GM21528 (cell line): ENCODE measurements at regions not wholly inside any gene's neighbourhood (a gene's known extent, or its start where the extent isn't known, plus 50 kb on each side); places are given as distances from the start of the nearest gene placed in this dataset.
"Not testable (repeated sequence)": the region's sequence is repeated elsewhere in the genome, so short reads cannot be mapped to it uniquely, and the experiment has no call there.

ENCODE experiments used
- ATAC-seq: cut with Tn5 transposase; IDR thresholded peaks from one replicate; pipeline ENCODE4 v1.9.1; 2021; ENCODE audit warnings: mild to moderate bottlenecking, moderate library complexity; ENCODE audit not compliant: unreplicated experiment, low FRiP score

DNA sequence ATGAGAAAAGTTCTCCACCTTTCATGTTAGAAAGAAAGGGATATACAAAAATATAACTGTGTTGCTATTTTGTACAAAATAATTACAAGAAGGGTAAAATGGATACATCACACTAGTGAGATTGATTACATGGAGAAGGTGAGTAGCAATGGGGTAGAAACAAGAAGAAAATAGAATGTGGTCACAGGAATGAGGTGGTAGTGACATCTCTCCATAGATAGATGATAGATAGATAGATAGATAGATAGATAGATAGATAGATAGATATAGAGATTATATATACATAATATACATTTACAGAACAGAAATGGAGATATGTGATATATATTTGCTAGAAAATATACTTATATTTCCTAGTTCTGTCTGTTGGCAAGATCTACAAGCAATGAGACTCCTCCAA, 95.3 kb upstream of the RGPD4 start:
- ATAC-seq = no peak

- no peak for ATAC-seq
Measured at GRCh38 chr2:107735201-107735600, 91.5 kb upstream of the RGPD4 start.

GRCh38 chr2:107737756-107738155, 88.9 kb upstream of the RGPD4 start:
- ATAC-seq = no peak

DNA sequence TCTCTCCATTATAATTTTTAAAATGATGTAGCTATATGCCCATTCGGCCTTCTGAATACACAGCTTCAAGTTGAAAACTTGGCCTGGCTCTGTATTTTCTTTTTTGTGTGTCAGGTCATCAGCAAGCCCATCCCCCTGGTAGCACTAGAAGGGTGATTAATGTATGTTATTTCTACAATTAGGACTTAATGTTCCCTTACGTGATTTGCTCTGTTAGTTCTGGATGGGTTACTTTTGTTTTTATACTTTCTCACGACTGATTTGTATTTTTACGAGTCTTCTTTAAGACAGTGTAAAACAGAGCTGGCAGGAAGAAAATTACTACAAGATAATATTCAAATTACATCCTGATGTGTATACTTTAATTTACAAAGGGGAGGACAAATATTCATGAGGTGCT, 88.4 kb upstream of the RGPD4 start:
- ATAC-seq = no peak

DNA sequence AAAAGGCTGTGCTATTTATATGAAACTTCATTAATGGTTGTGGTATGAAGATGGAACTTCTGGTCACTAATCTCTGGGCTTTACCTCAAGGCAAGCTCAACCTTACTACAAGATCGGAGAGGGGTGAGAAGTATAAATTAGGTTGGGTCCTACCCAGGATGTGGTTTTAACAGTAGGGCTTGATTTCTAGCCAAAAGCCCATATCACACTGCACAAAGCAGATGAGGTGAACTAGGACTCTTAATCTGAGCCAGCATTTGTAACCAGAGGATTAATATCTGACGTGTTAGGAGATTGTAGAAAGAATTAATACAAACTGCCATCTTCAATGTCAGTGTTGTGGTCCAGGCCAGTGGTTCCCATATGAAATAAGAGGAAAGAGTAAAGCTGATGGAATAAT, 86.4 kb upstream of the RGPD4 start:
- ATAC-seq = no peak

DNA sequence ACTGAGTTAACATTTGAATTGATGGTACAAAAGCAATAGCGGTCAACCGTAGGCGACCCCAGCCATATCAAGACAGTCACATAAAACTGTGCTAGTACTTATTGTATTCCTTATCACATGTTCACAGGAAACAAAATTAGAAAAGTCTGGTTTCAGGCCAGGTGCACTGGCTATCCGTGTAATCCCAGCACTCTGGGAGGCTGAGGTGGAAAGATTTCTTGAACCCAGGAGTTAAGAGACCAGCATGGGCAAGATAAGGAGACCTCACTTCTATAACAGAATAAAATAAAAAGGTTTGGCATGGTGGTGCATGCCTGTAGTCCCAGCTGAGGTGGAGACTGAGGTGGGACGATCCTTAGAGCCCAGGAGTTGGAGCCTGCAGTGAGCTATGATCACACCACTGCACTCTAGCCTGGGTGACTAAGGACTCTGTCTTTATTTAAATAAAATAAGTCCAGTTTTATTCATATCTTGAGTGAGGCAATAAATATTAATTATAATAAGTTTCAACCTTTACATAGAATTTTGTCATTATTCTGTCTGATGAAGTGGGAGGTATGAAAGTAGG, 84.1 kb upstream of the RGPD4 start:
- no peak for ATAC-seq

- no peak for ATAC-seq
Measured at GRCh38 chr2:107743274-107743673, 83.4 kb upstream of the RGPD4 start.

GRCh38 chr2:107745100-107745499, 81.6 kb upstream of the RGPD4 start:
- ATAC-seq = no peak

- ATAC-seq = not testable (repeated sequence)
Measured at GRCh38 chr2:107746552-107747198, 80.0 kb upstream of the RGPD4 start.

DNA sequence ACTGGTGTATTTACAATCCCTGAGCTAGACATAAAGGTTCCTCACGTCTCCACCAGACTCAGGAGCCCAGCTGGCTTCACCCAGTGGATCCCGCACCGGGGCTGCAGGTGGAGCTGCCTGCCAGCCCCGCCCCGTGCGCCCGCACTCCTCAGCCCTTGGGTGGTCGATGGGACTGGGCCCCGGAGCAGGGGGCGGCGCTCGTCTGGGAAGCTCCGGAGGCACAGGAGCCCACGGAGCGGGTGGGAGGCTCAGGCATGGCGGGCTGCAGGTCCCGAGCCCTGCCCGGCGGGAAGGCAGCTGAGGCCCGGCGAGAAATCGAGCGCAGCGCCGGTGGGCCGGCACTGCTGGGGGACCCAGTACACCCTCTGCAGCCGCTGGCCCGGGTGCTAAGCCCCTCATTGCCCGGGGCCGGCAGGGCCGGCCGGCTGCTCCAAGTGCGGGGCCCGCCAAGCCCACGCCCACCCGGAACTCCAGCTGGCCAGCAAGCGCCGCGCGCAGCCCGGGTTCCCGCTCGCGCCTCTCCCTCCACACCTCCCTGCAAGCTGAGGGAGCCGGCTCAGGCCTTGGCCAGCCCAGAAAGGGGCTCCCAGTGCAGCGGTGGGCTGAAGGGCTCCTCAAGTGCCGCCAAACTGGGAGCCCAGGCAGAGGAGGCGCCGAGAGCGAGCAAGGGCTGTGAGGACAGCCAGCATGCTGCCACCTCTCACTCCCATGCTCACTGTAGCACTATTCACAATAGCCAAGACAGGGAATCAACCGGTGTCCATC, 79.3 kb upstream of the RGPD4 start:
- not testable (repeated sequence) for ATAC-seq

GRCh38 chr2:107747964-107748583, 78.6 kb upstream of the RGPD4 start:
- no peak for ATAC-seq

- no peak for ATAC-seq
Measured at GRCh38 chr2:107751936-107752335, 74.8 kb upstream of the RGPD4 start.

- not testable (repeated sequence) for ATAC-seq
Measured at GRCh38 chr2:107753806-107754205, 72.9 kb upstream of the RGPD4 start.

DNA sequence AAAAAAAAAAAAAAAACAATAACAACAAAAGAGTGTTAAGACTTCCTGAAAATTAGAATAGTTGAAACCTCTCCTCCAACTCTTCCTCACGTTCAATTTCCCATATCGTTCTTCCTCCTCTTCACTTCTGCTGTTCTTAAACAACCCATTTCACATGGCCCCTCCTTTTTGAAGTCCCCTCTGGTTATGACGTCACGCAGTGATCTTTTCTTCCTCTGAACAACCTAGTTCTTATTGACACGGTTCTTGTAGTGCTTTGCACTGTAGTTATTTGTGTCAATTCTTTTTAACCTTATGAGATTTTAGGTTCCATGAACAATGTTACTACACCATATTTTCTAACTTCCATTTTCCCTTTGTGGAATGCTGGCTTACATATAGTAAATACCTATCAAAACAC, 69.5 kb upstream of the RGPD4 start:
- no peak for ATAC-seq

- ATAC-seq = no peak
Measured at GRCh38 chr2:107760620-107761364, 65.9 kb upstream of the RGPD4 start.

DNA sequence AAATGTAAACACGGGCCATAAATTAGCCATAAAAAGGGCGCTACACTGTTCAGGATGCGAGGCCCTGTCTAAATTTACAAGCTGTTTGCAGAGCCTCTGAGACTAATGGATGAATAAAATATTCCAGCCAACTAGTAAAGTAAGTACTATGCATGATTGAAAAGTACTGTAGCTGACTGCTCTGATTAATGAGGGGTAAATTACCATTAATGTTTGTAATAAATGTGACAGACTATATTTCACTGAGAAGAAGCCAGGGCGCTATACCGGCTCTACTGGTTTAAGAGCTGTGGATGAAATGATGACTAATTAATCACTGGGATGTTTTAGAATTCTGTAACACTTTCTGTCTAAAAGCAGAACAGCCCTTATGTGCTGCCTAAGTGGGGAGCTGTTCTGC, 54.3 kb upstream of the RGPD4 start:
- ATAC-seq = no peak

GRCh38 chr2:107775211-107775610, 51.5 kb upstream of the RGPD4 start:
- ATAC-seq = no peak

- ATAC-seq = no peak
Measured at GRCh38 chr2:107775791-107776190, 50.9 kb upstream of the RGPD4 start.

- ATAC-seq = no peak
Measured at GRCh38 chr2:107776362-107776761, 50.3 kb upstream of the RGPD4 start.
